Neutrophil (primary cell): ENCODE measurements at regions not wholly inside any gene's neighbourhood (a gene's known extent, or its start where the extent isn't known, plus 50 kb on each side); places are given as distances from the start of the nearest gene placed in this dataset.

Source experiments
- H3K27ac ChIP-seq: fragments of 200-600 bp; sonication (generic); 2 replicates; pipeline ENCODE4 v1.5.1; 2016; ENCODE audit warnings: mild to moderate bottlenecking, moderate library complexity
- H3K27me3 ChIP-seq: fragments of 200-600 bp; sonication (generic); 2 replicates; pipeline ENCODE4 v1.6.0; 2016; ENCODE audit warnings: mild to moderate bottlenecking
- H3K36me3 ChIP-seq: fragments of 200-600 bp; sonication (generic); 2 replicates; pipeline ENCODE4 v1.5.1; 2017
- H3K4me1 ChIP-seq, 2 experiments: fragments of 200-600 bp in 1 of 2; sonication (generic) in 1 of 2; 1 replicate in 1 of 2; 2 replicates in 1 of 2; pipeline versions ENCODE4 v1.5.1 to v1.6.1; 2013 to 2016; ENCODE audit warnings: low read depth in 1 of 2, low read length in 1 of 2, mild to moderate bottlenecking in 1 of 2, moderate library complexity in 1 of 2; ENCODE audit not compliant: control insufficient read depth in 1 of 2, insufficient read depth in 1 of 2
- H3K4me3 ChIP-seq, 2 experiments: fragments of 200-600 bp in 1 of 2; sonication (generic) in 1 of 2; 1 replicate in 1 of 2; 2 replicates in 1 of 2; pipeline ENCODE4 v1.5.1; 2013 to 2016; ENCODE audit warnings: low read depth in 1 of 2, low read length in 1 of 2, mild to moderate bottlenecking in 1 of 2, moderate library complexity in 1 of 2
- H3K9me3 ChIP-seq: fragments of 200-600 bp; sonication (generic); 2 replicates; pipeline ENCODE4 v1.5.1; 2016
- CTCF ChIP-seq: fragments of 200-600 bp; sonication (generic); IDR thresholded peaks from 2 replicates; pipeline ENCODE4 v1.5.1; 2016; ENCODE audit warnings: antibody characterized with exemption

GRCh38 chr14:22486675-22487074 lies 102.3 kb downstream of the DAD1 start:
- no peak for TF ChIP-seq CTCF
- H3K4me3 ChIP-seq, result no peak overlapping the region
- no peak overlapping the region for H3K27ac ChIP-seq
- peaks cover 6% of the 10 kb centered on the region for H3K27me3 ChIP-seq
- no peaks in the 10 kb centered on the region for H3K36me3 ChIP-seq
- no peaks in the 10 kb centered on the region for H3K9me3 ChIP-seq
- H3K4me1 ChIP-seq, result no peaks in the 10 kb centered on the region

- H3K27me3 ChIP-seq, result peaks cover 5% of the 10 kb centered on the region
- no peak overlapping the region for H3K4me3 ChIP-seq
- no peak for TF ChIP-seq CTCF
These were observed 103.4 kb downstream of the DAD1 start for GRCh38 chr14:22485649-22486048.

GRCh38 chr14:22485178-22485577 lies 103.8 kb downstream of the DAD1 start:
- Histone ChIP-seq H3K4me1 (no peaks in the 10 kb centered on the region), H3K36me3 (no peaks in the 10 kb centered on the region), H3K27me3 (peaks cover under 1% of the 10 kb centered on the region), H3K4me3 (no peak overlapping the region), H3K9me3 (no peaks in the 10 kb centered on the region), H3K27ac (no peak overlapping the region)
- TF ChIP-seq CTCF, result no peak

More at GRCh38 chr14:22485649-22486048, 103.4 kb downstream of the DAD1 start:
- Histone ChIP-seq H3K36me3 (no peaks in the 10 kb centered on the region), H3K27ac (no peak overlapping the region), H3K9me3 (no peaks in the 10 kb centered on the region), H3K4me1 (no peaks in the 10 kb centered on the region)

GRCh38 chr14:22484632-22485031 lies 104.4 kb downstream of the DAD1 start:
- Histone ChIP-seq H3K27me3 (no peaks in the 10 kb centered on the region), H3K27ac (no peak overlapping the region), H3K4me1 (no peaks in the 10 kb centered on the region), H3K4me3 (no peak overlapping the region), H3K9me3 (no peaks in the 10 kb centered on the region), H3K36me3 (no peaks in the 10 kb centered on the region)
- TF ChIP-seq CTCF, result no peak

- Histone ChIP-seq H3K27me3 (no peaks in the 10 kb centered on the region), H3K4me3 (no peak overlapping the region), H3K27ac (no peak overlapping the region), H3K9me3 (no peaks in the 10 kb centered on the region), H3K4me1 (no peaks in the 10 kb centered on the region), H3K36me3 (no peaks in the 10 kb centered on the region)
- no peak for TF ChIP-seq CTCF
These were observed 105.0 kb downstream of the DAD1 start for GRCh38 chr14:22483863-22484593.
